G401 (cell line): ENCODE measurements at regions not wholly inside any gene's neighbourhood (a gene's known extent, or its start where the extent isn't known, plus 50 kb on each side); places are given as distances from the start of the nearest gene placed in this dataset.

Experiments used
- DNase-seq: peaks from one replicate; pipeline ENCODE4 v3.0.0-alpha.2; 2015; ENCODE audit warnings: low spot score
- in situ Hi-C: cut with HindIII; loops from 2 replicates; pipeline ENCODE4 v1.10.0; 2016; ENCODE audit warnings: low sequenced_read_pairs, mixed read lengths

DNA sequence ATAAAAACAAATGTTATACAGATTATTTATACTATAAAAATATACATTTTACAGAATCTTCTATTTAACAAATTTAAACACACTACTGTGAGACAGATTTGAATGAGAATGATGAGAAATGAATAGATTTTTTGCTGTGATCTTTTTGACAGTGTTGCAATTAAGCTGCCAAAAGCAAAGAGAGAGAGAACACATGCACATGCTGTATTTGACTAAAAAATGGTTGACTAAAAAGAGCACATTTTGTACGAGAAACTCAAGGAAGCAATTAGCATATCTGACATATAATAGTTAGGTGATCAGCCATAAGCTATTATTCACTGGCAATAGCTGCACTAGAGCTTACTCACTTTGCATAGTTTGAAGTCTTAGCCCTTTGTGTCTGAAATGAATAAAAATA lies 115.8 kb downstream of the SYT10 start:
- DNase-seq: no peak
- in situ Hi-C loops: no loop called here

DNA sequence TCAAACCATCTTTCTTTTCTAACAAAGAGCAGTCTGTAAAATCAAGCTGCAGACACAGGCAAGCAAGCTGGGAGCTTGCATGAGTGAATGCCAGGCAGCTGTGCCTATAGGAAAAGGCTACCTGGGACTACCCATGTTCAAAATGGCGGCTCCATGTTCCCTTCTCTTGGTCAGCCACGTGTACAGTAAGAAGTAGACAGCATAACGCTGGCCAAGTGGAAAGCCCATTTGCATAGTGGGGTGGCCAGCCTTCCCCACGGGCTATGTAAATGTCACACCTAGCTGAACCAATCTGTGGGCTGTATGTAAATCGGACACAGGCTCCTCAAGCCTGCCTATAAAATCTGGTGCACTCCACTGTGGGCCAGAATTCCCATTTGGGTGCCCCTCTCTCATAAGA lies 117.1 kb downstream of the SYT10 start:
- in situ Hi-C loops: no loop called here
- DNase-seq: no peak

DNA sequence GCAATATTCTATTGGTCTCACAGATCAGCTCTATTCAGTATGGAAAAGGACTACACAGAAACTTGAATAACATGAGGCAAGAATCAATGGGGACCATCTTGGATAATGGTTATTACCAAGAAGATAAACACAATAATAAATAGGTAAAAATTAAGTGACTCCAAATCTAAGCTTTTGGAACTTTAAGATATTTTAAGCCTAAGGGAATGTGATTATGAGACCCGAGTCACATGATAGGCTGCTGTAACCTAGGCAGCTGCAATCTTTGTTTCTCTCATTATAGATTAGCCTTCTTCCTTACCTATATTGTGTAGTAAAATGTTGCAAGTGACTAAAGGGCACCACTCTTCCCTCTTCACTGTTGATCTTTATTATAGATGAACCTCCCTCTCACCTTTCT lies 121.9 kb downstream of the SYT10 start:
- in situ Hi-C loops: no loop called here
- DNase-seq: no peak

DNA sequence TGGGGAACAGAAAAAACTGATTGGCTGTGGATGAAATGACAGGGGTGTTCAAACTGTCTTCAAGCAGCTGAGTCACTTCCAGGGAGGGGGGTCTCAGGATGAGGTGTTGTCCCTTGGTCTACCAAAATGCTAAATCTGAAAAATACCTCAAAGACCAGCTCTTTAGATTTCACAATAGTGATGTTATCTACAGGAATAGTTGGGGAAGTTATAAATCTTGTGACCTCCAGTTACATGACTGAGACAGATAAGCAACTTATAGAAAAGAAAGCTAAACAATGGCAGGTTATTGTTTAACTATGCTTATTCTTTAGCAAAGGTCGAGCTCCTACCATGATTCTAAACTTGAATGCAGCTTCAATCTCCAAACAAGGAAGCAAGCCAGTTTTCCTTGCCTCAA lies 125.4 kb downstream of the SYT10 start:
- in situ Hi-C loops: no loop called here
- DNase-seq: no peak

DNA sequence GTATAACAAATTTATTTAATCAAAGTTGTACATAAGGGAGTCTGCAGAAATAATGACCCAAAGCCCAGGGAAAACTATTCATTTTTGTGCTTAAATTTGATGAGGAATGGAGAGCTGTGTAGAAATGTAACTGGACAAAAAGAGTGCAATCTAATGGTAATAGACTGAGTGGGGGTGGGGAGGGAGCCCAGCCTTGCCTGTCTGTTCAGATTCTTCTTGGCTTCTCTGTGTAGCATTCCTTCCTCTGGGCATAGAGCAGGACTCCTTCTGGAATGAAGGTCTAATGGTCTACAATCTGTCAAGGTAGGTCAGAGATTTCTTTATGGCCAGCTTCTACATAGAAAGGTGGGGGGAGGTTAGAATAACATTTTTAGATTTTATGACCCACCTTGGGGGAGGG lies 126.1 kb downstream of the SYT10 start:
- no peak for DNase-seq
- in situ Hi-C loops: no loop called here

DNA sequence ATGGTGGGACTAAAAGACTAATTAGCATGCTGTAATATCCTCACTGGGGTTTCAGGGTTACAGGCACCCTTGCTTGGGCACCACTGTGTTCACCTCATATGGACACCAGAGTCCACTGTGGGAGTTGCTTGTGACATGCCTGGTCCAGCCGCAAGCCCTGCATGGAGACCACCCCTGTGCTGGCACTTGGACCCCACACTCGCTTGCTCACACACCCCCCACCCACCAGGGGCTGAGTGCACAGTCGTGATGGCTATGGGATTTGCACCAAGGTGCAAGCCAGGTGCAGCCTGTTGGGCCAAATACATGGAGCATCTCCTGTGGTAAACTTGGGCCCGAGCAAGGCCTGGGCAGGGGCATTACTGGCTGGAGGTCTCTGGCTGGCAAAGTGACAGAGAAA lies 129.1 kb downstream of the SYT10 start:
- in situ Hi-C loops: no loop called here
- DNase-seq: no peak

DNA sequence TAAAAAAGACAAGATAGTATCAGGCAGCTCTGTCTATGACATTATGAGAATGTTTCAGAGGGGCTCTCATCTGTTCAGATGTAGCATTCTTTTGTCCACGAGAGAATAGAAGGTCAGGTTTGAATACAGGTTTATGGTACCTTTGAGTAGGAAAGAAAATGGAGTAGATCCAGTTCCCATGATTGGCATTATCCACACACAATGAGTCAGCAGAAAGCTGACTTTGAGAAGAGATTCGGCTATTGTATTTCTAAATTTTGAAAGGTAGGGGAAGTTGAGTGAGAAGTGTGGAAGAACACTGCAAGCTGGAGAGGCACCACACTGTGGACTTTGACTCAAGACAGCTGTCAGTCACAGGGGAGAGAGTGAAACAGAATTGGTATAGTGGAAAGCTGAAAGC lies 135.4 kb downstream of the SYT10 start:
- DNase-seq: no peak
- in situ Hi-C loops: no loop called here

DNA sequence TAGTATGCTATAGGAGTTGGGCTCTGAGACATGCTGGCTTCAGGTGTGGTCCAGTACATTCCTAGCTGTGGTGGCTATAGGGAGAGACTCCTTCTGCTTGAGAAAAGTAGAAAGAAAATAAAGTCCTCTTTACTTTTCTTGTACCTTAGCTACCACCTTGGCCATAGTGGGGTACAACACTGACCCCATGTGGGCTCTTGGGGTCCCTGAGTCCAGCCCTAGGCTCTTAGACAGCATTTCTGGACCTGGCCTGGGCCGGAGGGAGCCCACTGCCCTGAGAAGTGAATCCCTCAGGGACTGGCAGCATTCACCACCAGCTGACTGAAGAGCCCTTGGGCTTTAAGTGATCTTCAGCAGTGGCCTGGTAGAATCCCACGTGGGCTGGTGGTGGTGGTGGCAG lies 143.1 kb downstream of the SYT10 start:
- in situ Hi-C loops: no loop called here
- no peak for DNase-seq

DNA sequence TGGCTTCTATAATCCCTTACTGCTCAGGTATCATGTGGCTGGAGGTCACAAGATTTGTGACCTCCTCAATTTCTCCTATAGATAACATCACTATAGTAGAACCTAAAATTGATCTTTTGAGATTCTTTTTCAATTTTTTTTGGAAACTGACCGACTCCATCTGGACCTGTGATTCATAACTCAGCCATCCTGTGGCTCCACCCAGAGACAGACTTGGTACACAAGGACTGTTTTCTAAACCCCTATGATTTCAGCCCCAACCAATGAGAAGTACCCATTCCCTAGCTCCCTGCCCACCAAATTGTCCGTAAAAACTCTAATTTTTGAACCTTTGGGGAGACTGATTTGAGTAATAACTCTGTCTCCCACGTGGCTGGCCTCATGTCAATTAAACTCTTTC lies 148.9 kb downstream of the SYT10 start:
- no peak for DNase-seq
- in situ Hi-C loops: no loop called here

DNA sequence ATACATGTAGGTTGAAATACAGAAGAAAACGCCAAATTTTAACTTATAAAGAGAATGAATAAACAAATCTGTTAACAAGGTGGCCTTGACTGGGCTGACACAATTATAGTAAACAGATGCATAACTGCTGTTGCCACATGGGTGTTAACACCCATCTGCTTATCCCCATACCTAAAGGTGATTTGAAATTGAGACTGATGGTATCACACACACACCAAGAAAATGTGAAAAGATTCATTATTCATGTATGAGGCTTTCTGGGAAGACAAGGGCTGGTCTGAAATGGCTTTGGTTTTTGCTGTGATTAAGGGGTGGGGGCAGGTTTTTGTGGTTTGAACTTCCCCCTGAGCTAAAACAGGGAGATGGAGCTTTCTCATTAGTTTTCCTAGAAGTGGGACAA lies 156.6 kb downstream of the SYT10 start:
- in situ Hi-C loops: no loop called here
- no peak for DNase-seq

DNA sequence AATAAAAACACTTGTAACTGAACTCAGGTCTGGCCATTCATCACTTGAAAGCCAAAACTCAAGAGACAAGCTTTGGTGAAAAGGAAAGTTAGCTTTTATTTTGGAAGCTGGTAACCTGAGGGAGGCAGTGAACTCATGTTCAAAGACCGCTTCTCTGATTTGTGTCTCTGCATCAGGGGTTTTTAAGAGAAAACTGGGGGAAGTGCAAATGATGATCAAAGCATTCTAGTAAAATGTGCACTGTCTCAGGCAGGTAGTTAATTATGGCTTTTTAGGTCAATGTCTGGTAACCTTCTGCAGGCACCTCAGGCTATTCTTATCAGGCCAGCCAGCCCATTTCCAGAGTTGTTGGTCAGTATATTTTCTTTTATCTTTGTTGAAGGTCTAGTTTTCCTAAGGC lies 162.2 kb downstream of the SYT10 start:
- in situ Hi-C loops: no loop called here
- no peak for DNase-seq

DNA sequence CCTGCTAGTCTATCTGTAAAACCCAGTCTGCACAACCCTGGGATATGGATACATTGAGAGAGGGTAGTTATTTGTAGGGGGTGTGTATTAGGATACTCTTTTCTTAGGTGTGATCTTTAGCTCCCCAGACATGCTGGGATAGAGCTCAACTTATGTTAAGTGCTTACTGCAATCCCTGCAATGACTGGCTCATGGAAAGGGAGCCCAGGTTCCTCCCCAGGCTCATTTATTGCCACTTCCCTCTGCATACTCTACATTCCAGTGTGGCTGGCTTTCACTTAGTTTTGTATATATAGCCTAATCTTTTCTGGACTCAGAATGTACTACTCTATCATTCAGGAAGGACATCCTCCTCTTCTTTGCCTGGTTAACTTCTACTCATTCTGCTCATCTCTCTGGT lies 172.0 kb downstream of the SYT10 start:
- no peak for DNase-seq
- in situ Hi-C loops: no loop called here

DNA sequence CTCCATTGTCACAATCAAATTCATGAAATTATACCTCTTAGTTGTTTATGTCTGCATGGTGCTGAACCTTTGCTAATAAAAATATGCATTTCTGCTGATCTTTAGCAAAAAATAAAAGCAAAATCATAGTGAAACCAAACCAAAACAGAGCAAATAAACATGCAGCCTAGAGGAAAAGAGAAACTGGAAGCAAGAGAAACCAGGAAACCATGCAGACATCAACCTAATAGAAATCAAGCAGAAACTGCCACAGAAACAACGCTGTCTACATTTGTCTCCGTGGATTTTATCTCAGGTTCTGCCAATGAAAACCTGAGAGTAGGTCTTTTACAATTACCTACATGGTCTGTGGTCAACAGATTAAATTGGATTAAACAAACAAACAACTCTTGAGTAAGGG lies 173.7 kb downstream of the SYT10 start:
- no peak for DNase-seq

DNA sequence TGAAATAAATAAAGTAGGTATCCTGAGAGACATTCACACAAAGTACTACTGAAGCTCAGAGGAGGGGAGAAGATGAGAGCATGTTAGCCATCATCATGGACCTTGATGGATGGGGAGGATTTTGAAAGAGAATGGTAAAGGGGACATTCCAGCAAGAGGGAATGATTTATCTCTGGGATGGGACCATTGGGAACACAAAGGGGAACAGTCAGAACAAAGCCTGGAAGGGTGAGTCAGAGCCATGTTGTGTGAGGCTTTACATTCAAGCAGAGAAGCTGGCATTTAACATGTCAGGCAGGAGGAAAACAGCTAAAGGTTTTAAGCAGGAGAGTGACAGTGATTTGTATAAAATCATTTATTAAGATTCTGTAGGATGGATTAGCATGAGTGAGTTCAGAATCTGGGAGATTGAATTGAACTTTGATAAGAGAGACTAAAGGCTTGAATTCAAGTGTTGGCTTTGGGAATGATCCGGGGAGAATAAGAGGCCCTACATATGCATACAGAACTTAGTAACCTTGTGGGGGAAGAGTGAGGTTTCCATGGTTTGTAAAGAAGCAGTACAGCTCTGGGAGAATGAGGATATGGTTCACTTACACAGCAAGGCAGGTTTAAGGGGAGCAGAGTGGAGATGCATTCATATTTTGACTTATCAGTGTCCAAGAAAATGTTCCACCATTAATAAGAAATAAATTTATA lies 174.4 kb downstream of the SYT10 start:
- DNase-seq: no peak
- in situ Hi-C loops: no loop called here

More for the DNA sequence above, 173.7 kb downstream of the SYT10 start:
- in situ Hi-C loops: no loop called here

DNA sequence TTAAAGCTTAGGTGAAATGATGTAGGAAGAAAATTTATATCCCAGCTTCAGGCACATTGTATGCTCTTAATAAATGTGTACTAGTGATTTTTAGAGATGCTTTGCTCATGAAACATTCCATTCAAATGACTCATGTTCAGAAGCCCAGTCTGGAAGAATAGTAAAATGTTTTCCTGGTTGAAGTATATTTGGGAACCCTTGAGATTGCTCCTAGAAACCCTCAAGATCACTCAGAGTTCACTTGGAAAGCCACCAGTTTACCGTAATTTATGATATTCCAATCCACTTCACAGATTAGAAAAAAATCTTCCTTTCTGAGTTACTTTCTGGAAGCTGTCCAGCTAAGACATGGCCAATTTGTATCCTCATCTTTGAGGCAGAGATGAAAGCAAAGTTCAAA lies 186.4 kb downstream of the SYT10 start:
- no peak for DNase-seq
- in situ Hi-C loops: no loop called here

DNA sequence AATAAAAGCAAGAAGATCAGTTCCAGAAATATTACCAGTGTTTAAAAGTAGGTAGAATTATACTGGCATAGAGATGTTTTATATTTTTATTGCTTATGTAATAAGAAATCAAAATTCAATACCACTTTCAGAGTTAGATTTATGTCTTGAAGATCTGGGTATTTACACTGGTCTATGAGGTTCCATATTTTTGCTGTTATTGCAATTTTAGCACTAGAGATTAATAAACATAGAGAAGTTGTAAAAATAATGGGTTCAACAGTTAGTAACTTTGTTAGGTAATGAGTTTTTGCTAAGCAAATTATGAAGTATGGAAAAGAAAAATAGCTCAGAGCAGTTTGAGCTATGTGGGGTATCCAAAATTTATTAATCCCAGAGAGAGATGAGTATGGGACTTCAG lies 188.1 kb downstream of the SYT10 start:
- in situ Hi-C loops: no loop called here
- no peak for DNase-seq

DNA sequence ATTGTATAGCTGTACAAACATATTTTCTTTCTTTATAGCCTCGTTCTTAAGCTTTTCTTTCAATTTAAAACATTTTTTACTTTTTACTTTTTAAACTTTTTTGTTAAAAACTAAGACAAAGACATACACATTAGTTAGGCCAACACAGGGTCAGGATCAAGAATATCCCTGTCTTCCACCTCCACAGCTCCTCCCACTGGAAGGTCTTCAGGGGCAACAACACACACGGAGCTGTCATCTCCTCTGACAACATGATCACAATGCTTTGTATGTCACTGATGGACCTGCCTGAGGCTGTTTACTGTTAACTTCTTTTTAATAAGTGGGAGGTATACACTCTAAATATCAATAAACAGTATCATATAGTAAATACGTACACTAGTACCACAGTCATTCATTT lies 191.3 kb downstream of the SYT10 start:
- in situ Hi-C loops: no loop called here
- DNase-seq: no peak

DNA sequence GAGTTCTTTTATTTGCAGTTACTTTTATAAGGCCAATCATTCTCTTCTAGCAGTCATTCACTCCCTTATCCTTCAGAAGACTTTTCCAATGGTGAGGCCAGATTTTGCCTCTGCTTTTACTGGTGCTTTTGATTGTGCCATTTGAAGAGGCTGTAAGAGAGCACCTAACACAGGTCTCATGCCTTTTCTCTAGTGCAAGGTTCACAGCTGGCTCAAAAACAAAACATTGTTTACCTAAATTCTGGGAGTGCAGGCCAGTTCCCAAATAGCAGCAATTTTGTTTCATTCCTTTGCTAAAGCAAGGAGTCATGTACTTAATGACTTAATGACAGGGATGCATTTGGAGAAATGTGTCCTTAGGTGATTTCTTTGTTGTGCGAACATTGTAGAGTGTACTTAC lies 192.0 kb downstream of the SYT10 start:
- no peak for DNase-seq
- in situ Hi-C loops: no loop called here

DNA sequence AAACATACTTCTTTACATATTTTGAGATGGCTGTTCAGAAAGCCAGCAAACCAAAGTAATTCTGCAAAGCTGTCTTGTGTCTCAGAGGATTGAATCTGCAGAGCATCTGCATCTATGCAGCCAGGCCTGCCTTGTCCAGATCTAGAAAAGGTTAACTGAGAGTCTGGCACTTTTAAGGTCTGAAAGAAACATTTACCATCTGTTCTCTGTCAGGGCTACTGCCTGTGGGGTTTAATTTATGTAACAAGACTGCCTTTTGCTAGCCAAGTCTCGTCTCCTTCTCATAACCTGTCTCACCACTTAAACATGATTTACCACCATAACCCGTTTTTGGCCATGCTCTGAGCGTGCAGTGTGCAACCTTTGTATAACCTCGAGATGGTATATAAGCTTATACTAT lies 194.2 kb downstream of the SYT10 start:
- no peak for DNase-seq
- in situ Hi-C loops: no loop called here

DNA sequence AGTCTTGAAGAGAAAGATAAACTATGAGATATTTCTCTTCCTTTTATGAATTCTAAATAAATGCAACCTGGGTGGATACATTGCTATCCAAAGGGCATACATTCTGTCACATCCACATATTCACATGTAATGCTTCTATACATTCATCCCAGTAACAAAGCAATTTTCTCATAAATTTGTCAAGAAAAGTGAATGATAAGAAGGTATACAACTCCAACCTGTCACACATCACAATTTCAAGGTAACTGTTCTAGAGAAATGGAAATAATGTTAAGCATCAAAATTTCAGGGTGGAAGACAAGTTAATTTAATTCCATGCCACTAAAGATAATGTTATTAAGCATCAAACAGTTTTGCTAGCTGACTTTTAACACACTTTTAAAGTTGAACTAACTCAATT lies 212.9 kb downstream of the SYT10 start:
- no peak for DNase-seq
- in situ Hi-C loops: no loop called here

DNA sequence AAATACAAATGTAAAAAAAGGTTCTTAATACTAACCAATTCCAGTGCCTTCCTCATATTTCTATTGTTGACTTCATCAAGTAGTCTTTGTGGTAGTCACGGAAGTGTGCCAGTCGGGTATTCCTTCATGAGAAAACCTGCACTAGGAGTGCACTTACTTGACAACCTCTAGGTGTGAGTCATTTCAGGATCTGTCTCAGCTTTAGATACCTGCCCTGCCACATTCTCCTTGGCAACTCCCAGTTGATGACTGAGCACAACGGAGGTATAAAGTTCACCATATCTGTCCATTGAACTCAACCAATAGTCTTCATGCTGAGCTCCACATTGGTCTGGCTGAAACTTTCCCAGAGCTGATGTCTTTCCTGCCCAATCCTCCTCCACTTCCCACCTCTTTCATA lies 215.7 kb downstream of the SYT10 start:
- in situ Hi-C loops: no loop called here

DNA sequence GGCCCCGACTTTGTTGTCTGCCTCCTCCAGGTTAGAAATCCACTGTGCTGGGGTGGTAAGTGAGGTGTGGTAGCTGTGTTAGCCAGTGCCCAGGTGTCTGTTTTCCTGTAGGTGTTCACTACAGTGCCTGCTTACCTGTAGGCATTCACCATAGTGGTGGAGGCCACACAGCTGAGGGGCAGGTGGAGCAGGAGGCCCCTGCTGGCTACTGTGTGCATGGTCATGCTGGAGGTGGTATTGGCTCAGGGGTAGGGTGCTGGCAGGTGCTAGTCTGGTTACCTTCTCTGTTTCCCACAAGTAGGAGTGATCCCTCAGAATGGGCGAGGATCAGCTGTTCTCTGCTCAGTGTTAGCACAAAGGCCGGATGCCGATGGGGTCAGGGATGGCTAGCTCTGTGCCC lies 217.3 kb downstream of the SYT10 start:
- in situ Hi-C loops: no loop called here
- no peak for DNase-seq

More for the DNA sequence above, 215.7 kb downstream of the SYT10 start:
- no peak for DNase-seq
